ENCODE measurements at regions not wholly inside any gene's neighbourhood (a gene's known extent, or its start where the extent isn't known, plus 50 kb on each side); places are given as distances from the start of the nearest gene placed in this dataset.

DNA sequence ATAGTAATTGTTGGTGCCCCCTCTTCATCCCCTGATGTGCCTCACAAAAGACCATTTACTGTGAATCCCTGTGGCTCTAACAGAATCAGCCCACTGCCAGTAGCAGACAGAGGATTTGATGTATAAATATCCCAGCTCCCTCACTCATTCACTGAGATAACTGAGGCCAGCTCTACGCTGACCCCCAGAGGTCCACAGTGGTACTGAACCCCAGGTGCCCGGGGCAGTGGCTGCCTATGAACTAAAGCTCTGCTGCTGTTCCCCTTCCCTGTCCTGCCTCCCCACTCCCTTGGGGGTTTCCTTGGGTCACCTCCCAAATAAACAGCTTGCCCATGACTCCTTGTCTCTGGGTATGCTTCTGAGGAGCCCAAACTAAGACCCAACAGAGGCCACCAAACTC, 295.8 kb downstream of the FOXL1 start:
- CTCF ChIA-PET: interaction anchor here (0.5 to 2.3 kb wide), 8 partner anchors 9 to 310 kb away, joined by 3 to 8 read pairs (median 4); no protein-coding TSS in a partner anchor

DNA sequence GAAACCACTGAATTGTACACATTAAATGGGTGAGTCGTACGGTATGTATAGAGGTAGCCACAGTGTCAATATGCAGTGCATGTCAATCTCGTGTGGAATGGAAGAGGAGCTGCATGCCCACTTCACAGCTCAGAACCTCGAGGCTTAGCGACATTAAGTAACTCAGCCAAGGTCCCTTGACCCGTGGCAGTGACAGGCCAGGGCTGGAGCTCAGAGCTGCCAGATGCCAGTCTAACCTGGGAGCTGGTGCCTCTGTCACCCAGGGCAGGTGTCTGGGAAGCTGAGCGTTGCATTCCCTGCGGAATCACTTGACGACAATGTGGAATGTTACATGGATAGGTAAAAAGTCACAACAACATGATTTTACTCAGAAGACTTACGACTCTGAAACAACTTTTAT, 298.1 kb downstream of the FOXL1 start:
- no peaks in the 10 kb centered on the region for H3K36me3 ChIP-seq (ENCODE audit: control insufficient read depth in 2 of 2, insufficient read depth in 1 of 2, low read length in 2 of 2)
- no peaks in the 10 kb centered on the region for H3K9me3 ChIP-seq (ENCODE audit: control insufficient read depth, insufficient read depth, low read depth, low read length)
- no peaks in the 10 kb centered on the region for H3K4me1 ChIP-seq (ENCODE audit: control insufficient read depth, insufficient read depth, low read length)
- ChIA-PET CTCF (interaction anchor here (0.9 kb wide), 1 partner anchor 312 kb away, joined by 4 read pairs; no protein-coding TSS in a partner anchor), POLR2A (no interaction called here)
- no peak overlapping the region for H3K27ac ChIP-seq (ENCODE audit: extremely low read depth, low read depth, low read length)
- no peak overlapping the region for H3K4me3 ChIP-seq (ENCODE audit: low read depth, low read length)
- no peak for TF ChIP-seq EGR2 (tag by site-specific recombination; IDR thresholded peaks at IDR 0.05; ENCODE audit: low read depth)
- TF ChIP-seq ZNF433 (tag by site-specific recombination; IDR thresholded peaks at IDR 0.05; ENCODE audit: low read depth): no peak
- TF ChIP-seq SP2 (tag by site-specific recombination; IDR thresholded peaks at IDR 0.05): no peak
- TF ChIP-seq ZEB2 (tag by site-specific recombination; IDR thresholded peaks at IDR 0.05): no peak
- TF ChIP-seq ZNF169 (tag by site-specific recombination; IDR thresholded peaks at IDR 0.05): no peak
- no peak for TF ChIP-seq WT1 (tag by site-specific recombination; IDR thresholded peaks at IDR 0.05)
- TF ChIP-seq ZNF701 (tag by site-specific recombination; IDR thresholded peaks at IDR 0.05): no peak
- TF ChIP-seq ZNF560 (tag by site-specific recombination; IDR thresholded peaks at IDR 0.05; ENCODE audit: borderline replicate concordance): no peak
- TF ChIP-seq ZNF2 (tag by site-specific recombination; IDR thresholded peaks at IDR 0.05): no peak
- TF ChIP-seq, protein P1, sequence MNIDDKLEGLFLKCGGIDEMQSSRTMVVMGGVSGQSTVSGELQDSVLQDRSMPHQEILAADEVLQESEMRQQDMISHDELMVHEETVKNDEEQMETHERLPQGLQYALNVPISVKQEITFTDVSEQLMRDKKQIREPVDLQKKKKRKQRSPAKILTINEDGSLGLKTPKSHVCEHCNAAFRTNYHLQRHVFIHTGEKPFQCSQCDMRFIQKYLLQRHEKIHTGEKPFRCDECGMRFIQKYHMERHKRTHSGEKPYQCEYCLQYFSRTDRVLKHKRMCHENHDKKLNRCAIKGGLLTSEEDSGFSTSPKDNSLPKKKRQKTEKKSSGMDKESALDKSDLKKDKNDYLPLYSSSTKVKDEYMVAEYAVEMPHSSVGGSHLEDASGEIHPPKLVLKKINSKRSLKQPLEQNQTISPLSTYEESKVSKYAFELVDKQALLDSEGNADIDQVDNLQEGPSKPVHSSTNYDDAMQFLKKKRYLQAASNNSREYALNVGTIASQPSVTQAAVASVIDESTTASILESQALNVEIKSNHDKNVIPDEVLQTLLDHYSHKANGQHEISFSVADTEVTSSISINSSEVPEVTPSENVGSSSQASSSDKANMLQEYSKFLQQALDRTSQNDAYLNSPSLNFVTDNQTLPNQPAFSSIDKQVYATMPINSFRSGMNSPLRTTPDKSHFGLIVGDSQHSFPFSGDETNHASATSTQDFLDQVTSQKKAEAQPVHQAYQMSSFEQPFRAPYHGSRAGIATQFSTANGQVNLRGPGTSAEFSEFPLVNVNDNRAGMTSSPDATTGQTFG (tag by site-specific recombination; IDR thresholded peaks at IDR 0.05; ENCODE audit: borderline replicate concordance): no peak
- no peak for TF ChIP-seq ZNF146 (tag by site-specific recombination; IDR thresholded peaks at IDR 0.05)
- TF ChIP-seq ZNF654 (tag by site-specific recombination; IDR thresholded peaks at IDR 0.05; ENCODE audit: low read depth): no peak
- TF ChIP-seq ZIC2 (tag by site-specific recombination; IDR thresholded peaks at IDR 0.05): no peak
- TF ChIP-seq, protein P2, sequence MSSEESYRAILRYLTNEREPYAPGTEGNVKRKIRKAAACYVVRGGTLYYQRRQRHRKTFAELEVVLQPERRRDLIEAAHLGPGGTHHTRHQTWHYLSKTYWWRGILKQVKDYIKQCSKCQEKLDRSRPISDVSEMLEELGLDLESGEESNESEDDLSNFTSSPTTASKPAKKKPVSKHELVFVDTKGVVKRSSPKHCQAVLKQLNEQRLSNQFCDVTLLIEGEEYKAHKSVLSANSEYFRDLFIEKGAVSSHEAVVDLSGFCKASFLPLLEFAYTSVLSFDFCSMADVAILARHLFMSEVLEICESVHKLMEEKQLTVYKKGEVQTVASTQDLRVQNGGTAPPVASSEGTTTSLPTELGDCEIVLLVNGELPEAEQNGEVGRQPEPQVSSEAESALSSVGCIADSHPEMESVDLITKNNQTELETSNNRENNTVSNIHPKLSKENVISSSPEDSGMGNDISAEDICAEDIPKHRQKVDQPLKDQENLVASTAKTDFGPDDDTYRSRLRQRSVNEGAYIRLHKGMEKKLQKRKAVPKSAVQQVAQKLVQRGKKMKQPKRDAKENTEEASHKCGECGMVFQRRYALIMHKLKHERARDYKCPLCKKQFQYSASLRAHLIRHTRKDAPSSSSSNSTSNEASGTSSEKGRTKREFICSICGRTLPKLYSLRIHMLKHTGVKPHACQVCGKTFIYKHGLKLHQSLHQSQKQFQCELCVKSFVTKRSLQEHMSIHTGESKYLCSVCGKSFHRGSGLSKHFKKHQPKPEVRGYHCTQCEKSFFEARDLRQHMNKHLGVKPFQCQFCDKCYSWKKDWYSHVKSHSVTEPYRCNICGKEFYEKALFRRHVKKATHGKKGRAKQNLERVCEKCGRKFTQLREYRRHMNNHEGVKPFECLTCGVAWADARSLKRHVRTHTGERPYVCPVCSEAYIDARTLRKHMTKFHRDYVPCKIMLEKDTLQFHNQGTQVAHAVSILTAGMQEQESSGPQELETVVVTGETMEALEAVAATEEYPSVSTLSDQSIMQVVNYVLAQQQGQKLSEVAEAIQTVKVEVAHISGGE (tag by site-specific recombination; conservative IDR thresholded peaks at IDR 0.05; ENCODE audit: low read depth): no peak
- no peak for TF ChIP-seq ZNF785 (tag by site-specific recombination; IDR thresholded peaks at IDR 0.05)
- TF ChIP-seq BCL11B (tag by site-specific recombination; IDR thresholded peaks at IDR 0.05; ENCODE audit: low read depth): no peak
- no peak for TF ChIP-seq ZNF561 (tag by site-specific recombination; IDR thresholded peaks at IDR 0.05; ENCODE audit: borderline replicate concordance)
- no peak for TF ChIP-seq GFI1B (tag by site-specific recombination; IDR thresholded peaks at IDR 0.05)
- TF ChIP-seq, protein P3, sequence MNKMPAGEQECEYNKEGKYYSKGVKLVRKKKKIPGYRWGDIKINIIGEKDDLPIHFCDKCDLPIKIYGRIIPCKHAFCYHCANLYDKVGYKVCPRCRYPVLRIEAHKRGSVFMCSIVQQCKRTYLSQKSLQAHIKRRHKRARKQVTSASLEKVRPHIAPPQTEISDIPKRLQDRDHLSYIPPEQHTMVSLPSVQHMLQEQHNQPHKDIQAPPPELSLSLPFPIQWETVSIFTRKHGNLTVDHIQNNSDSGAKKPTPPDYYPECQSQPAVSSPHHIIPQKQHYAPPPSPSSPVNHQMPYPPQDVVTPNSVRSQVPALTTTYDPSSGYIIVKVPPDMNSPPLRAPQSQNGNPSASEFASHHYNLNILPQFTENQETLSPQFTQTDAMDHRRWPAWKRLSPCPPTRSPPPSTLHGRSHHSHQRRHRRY (tag by site-specific recombination; IDR thresholded peaks at IDR 0.05): no peak
- no peak for TF ChIP-seq ZNF792 (tag by site-specific recombination; IDR thresholded peaks at IDR 0.05)

More for the DNA sequence above, 295.8 kb downstream of the FOXL1 start:
- Histone ChIP-seq H3K27ac (ENCODE audit: extremely low read depth, low read depth, low read length) (no peak overlapping the region), H3K4me1 (ENCODE audit: control insufficient read depth, insufficient read depth, low read length) (no peaks in the 10 kb centered on the region), H3K9me3 (ENCODE audit: control insufficient read depth, insufficient read depth, low read depth, low read length) (no peaks in the 10 kb centered on the region), H3K36me3 (ENCODE audit: control insufficient read depth in 2 of 2, insufficient read depth in 1 of 2, low read length in 2 of 2) (no peaks in the 10 kb centered on the region), H3K4me3 (ENCODE audit: low read depth, low read length) (no peak overlapping the region)
- TF ChIP-seq, protein P4, sequence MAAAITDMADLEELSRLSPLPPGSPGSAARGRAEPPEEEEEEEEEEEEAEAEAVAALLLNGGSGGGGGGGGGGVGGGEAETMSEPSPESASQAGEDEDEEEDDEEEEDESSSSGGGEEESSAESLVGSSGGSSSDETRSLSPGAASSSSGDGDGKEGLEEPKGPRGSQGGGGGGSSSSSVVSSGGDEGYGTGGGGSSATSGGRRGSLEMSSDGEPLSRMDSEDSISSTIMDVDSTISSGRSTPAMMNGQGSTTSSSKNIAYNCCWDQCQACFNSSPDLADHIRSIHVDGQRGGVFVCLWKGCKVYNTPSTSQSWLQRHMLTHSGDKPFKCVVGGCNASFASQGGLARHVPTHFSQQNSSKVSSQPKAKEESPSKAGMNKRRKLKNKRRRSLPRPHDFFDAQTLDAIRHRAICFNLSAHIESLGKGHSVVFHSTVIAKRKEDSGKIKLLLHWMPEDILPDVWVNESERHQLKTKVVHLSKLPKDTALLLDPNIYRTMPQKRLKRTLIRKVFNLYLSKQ (tag by site-specific recombination; IDR thresholded peaks at IDR 0.05; ENCODE audit: borderline replicate concordance): no peak
- peak; percentile 94 for TF ChIP-seq ZNF37A (tag by site-specific recombination; IDR thresholded peaks at IDR 0.05)
- POLR2A ChIA-PET: no interaction called here
